ENCODE measurements at regions not wholly inside any gene's neighbourhood (a gene's known extent, or its start where the extent isn't known, plus 50 kb on each side); places are given as distances from the start of the nearest gene placed in this dataset.

GRCh38 chr6:145036848-145037567 is 698.3 kb downstream of the EPM2A start:
- no peaks in the 10 kb centered on the region for H3K36me3 ChIP-seq (ENCODE audit: control insufficient read depth, insufficient read depth, low read length)
- no peaks in the 10 kb centered on the region for H3K9me3 ChIP-seq (ENCODE audit: control insufficient read depth, low read length)
- H3K27me3 ChIP-seq (ENCODE audit: control insufficient read depth, insufficient read depth, low read length) = no peaks in the 10 kb centered on the region
- H3K9ac ChIP-seq (ENCODE audit: low read length) = no peak overlapping the region
- H3K4me3 ChIP-seq (ENCODE audit: low read length) = no peak overlapping the region
- H3K4me1 ChIP-seq (ENCODE audit: control insufficient read depth, insufficient read depth, low read length) = no peaks in the 10 kb centered on the region

- Histone ChIP-seq H3K9ac (ENCODE audit: low read length) (no peak overlapping the region), H3K36me3 (ENCODE audit: control insufficient read depth, insufficient read depth, low read length) (no peaks in the 10 kb centered on the region), H3K27me3 (ENCODE audit: control insufficient read depth, insufficient read depth, low read length) (no peaks in the 10 kb centered on the region), H3K4me1 (ENCODE audit: control insufficient read depth, insufficient read depth, low read length) (no peaks in the 10 kb centered on the region), H3K9me3 (ENCODE audit: control insufficient read depth, low read length) (no peaks in the 10 kb centered on the region), H3K4me3 (ENCODE audit: low read length) (no peak overlapping the region)
Measured at GRCh38 chr6:145042559-145042958, 692.8 kb downstream of the EPM2A start.

- no peak overlapping the region for H3K9ac ChIP-seq (ENCODE audit: low read length)
- no peaks in the 10 kb centered on the region for H3K27me3 ChIP-seq (ENCODE audit: control insufficient read depth, insufficient read depth, low read length)
- no peaks in the 10 kb centered on the region for H3K36me3 ChIP-seq (ENCODE audit: control insufficient read depth, insufficient read depth, low read length)
- H3K9me3 ChIP-seq (ENCODE audit: control insufficient read depth, low read length) = no peaks in the 10 kb centered on the region
- H3K4me1 ChIP-seq (ENCODE audit: control insufficient read depth, insufficient read depth, low read length) = no peaks in the 10 kb centered on the region
- H3K4me3 ChIP-seq (ENCODE audit: low read length) = no peak overlapping the region
Measured at GRCh38 chr6:145043926-145044500, 691.3 kb downstream of the EPM2A start.

GRCh38 chr6:145044641-145045246 is 690.6 kb downstream of the EPM2A start:
- no peak overlapping the region for H3K4me3 ChIP-seq (ENCODE audit: low read length)
- no peaks in the 10 kb centered on the region for H3K4me1 ChIP-seq (ENCODE audit: control insufficient read depth, insufficient read depth, low read length)
- H3K36me3 ChIP-seq (ENCODE audit: control insufficient read depth, insufficient read depth, low read length) = no peaks in the 10 kb centered on the region
- no peaks in the 10 kb centered on the region for H3K9me3 ChIP-seq (ENCODE audit: control insufficient read depth, low read length)
- H3K9ac ChIP-seq (ENCODE audit: low read length) = no peak overlapping the region
- no peaks in the 10 kb centered on the region for H3K27me3 ChIP-seq (ENCODE audit: control insufficient read depth, insufficient read depth, low read length)

GRCh38 chr6:145045582-145045981 is 689.7 kb downstream of the EPM2A start:
- H3K4me1 ChIP-seq (ENCODE audit: control insufficient read depth, insufficient read depth, low read length) = no peaks in the 10 kb centered on the region
- H3K36me3 ChIP-seq (ENCODE audit: control insufficient read depth, insufficient read depth, low read length) = no peaks in the 10 kb centered on the region
- H3K4me3 ChIP-seq (ENCODE audit: low read length) = no peak overlapping the region
- H3K9ac ChIP-seq (ENCODE audit: low read length) = no peak overlapping the region
- H3K27me3 ChIP-seq (ENCODE audit: control insufficient read depth, insufficient read depth, low read length) = no peaks in the 10 kb centered on the region
- H3K9me3 ChIP-seq (ENCODE audit: control insufficient read depth, low read length) = no peaks in the 10 kb centered on the region

GRCh38 chr6:145047891-145048290 is 687.4 kb downstream of the EPM2A start:
- Histone ChIP-seq H3K4me3 (ENCODE audit: low read length) (no peak overlapping the region), H3K36me3 (ENCODE audit: control insufficient read depth, insufficient read depth, low read length) (no peaks in the 10 kb centered on the region), H3K9ac (ENCODE audit: low read length) (no peak overlapping the region), H3K27me3 (ENCODE audit: control insufficient read depth, insufficient read depth, low read length) (no peaks in the 10 kb centered on the region), H3K4me1 (ENCODE audit: control insufficient read depth, insufficient read depth, low read length) (no peaks in the 10 kb centered on the region), H3K9me3 (ENCODE audit: control insufficient read depth, low read length) (no peaks in the 10 kb centered on the region)

- Histone ChIP-seq H3K36me3 (ENCODE audit: control insufficient read depth, insufficient read depth, low read length) (no peaks in the 10 kb centered on the region), H3K9ac (ENCODE audit: low read length) (no peak overlapping the region), H3K9me3 (ENCODE audit: control insufficient read depth, low read length) (no peaks in the 10 kb centered on the region), H3K4me3 (ENCODE audit: low read length) (no peak overlapping the region), H3K4me1 (ENCODE audit: control insufficient read depth, insufficient read depth, low read length) (no peaks in the 10 kb centered on the region), H3K27me3 (ENCODE audit: control insufficient read depth, insufficient read depth, low read length) (no peaks in the 10 kb centered on the region)
Measured at GRCh38 chr6:145051661-145052060, 683.7 kb downstream of the EPM2A start.

- no peak overlapping the region for H3K4me3 ChIP-seq (ENCODE audit: low read length)
- H3K27me3 ChIP-seq (ENCODE audit: control insufficient read depth, insufficient read depth, low read length) = no peaks in the 10 kb centered on the region
- H3K36me3 ChIP-seq (ENCODE audit: control insufficient read depth, insufficient read depth, low read length) = no peaks in the 10 kb centered on the region
- H3K9me3 ChIP-seq (ENCODE audit: control insufficient read depth, low read length) = no peaks in the 10 kb centered on the region
- no peaks in the 10 kb centered on the region for H3K4me1 ChIP-seq (ENCODE audit: control insufficient read depth, insufficient read depth, low read length)
- H3K9ac ChIP-seq (ENCODE audit: low read length) = no peak overlapping the region
Measured at GRCh38 chr6:145055567-145055966, 679.8 kb downstream of the EPM2A start.

GRCh38 chr6:145060714-145061113 is 674.6 kb downstream of the EPM2A start:
- Histone ChIP-seq H3K36me3 (ENCODE audit: control insufficient read depth, insufficient read depth, low read length) (no peaks in the 10 kb centered on the region), H3K9ac (ENCODE audit: low read length) (no peak overlapping the region), H3K27me3 (ENCODE audit: control insufficient read depth, insufficient read depth, low read length) (no peaks in the 10 kb centered on the region), H3K4me3 (ENCODE audit: low read length) (no peak overlapping the region), H3K9me3 (ENCODE audit: control insufficient read depth, low read length) (no peaks in the 10 kb centered on the region), H3K4me1 (ENCODE audit: control insufficient read depth, insufficient read depth, low read length) (no peaks in the 10 kb centered on the region)

- Histone ChIP-seq H3K27me3 (ENCODE audit: control insufficient read depth, insufficient read depth, low read length) (no peaks in the 10 kb centered on the region), H3K9ac (ENCODE audit: low read length) (no peak overlapping the region), H3K36me3 (ENCODE audit: control insufficient read depth, insufficient read depth, low read length) (no peaks in the 10 kb centered on the region), H3K4me1 (ENCODE audit: control insufficient read depth, insufficient read depth, low read length) (no peaks in the 10 kb centered on the region), H3K9me3 (ENCODE audit: control insufficient read depth, low read length) (no peaks in the 10 kb centered on the region), H3K4me3 (ENCODE audit: low read length) (no peak overlapping the region)
Measured at GRCh38 chr6:145063091-145063490, 672.2 kb downstream of the EPM2A start.

GRCh38 chr6:145067430-145067829 is 667.9 kb downstream of the EPM2A start:
- Histone ChIP-seq H3K9me3 (ENCODE audit: control insufficient read depth, low read length) (no peaks in the 10 kb centered on the region), H3K36me3 (ENCODE audit: control insufficient read depth, insufficient read depth, low read length) (no peaks in the 10 kb centered on the region), H3K4me1 (ENCODE audit: control insufficient read depth, insufficient read depth, low read length) (no peaks in the 10 kb centered on the region), H3K27me3 (ENCODE audit: control insufficient read depth, insufficient read depth, low read length) (no peaks in the 10 kb centered on the region), H3K4me3 (ENCODE audit: low read length) (no peak overlapping the region), H3K9ac (ENCODE audit: low read length) (no peak overlapping the region)

- H3K4me3 ChIP-seq (ENCODE audit: low read length) = no peak overlapping the region
- H3K4me1 ChIP-seq (ENCODE audit: control insufficient read depth, insufficient read depth, low read length) = no peaks in the 10 kb centered on the region
- H3K9me3 ChIP-seq (ENCODE audit: control insufficient read depth, low read length) = no peaks in the 10 kb centered on the region
- no peaks in the 10 kb centered on the region for H3K36me3 ChIP-seq (ENCODE audit: control insufficient read depth, insufficient read depth, low read length)
- H3K9ac ChIP-seq (ENCODE audit: low read length) = no peak overlapping the region
- H3K27me3 ChIP-seq (ENCODE audit: control insufficient read depth, insufficient read depth, low read length) = no peaks in the 10 kb centered on the region
Measured at GRCh38 chr6:145068577-145068976, 666.7 kb downstream of the EPM2A start.

Data from mucosa of stomach (tissue), 1 donor.